A549 (cell line): ENCODE measurements at regions not wholly inside any gene's neighbourhood (a gene's known extent, or its start where the extent isn't known, plus 50 kb on each side); places are given as distances from the start of the nearest gene placed in this dataset.

Source experiments
- small RNA-seq, 6 experiments: library from RNA; depleted of rRNA; stranded (forward); fragments of <200 nt; gene quantifications; one replicate each; pipeline ENCODE3, GENCODE V24; 2012

Small RNAs in the stretch of these regions (small RNA-seq; reads per million reads assigned to genes)
- 0 reads per million in 6 experiments for gene RN7SKP167
